K562 (cell line): ENCODE measurements at regions not wholly inside any gene's neighbourhood (a gene's known extent, or its start where the extent isn't known, plus 50 kb on each side); places are given as distances from the start of the nearest gene placed in this dataset.
A peak's percentile ranks its signal among the peaks of the same experiment; 100 is the strongest.

Source experiments
- ATF4 ChIP-seq: fragments of 450-650 bp; formaldehyde crosslinking; IDR thresholded peaks from 2 replicates; pipeline ENCODE4 v1.4.0; 2022; ENCODE audit warnings: mild to moderate bottlenecking, moderate library complexity
- DMBX1 ChIP-seq: fragments of 250-450 bp; sonication (Bioruptor Pico); IDR thresholded peaks from 2 replicates; pipeline ENCODE4 v1.8.0; 2022; ENCODE audit warnings: inconsistent platforms, mild to moderate bottlenecking, moderate library complexity, borderline replicate concordance
- FOXM1 ChIP-seq, 2 experiments: fragments of 450-650 bp in 1 of 2; sonication (generic) in 1 of 2; formaldehyde crosslinking in 1 of 2; IDR thresholded peaks; 2 replicates each; pipeline versions ENCODE4 v1.6.1 to v1.9.0; 2017 to 2022; ENCODE audit warnings: low read depth in 2 of 2, mild to moderate bottlenecking in 2 of 2, missing genetic modification reagents in 1 of 2, moderate library complexity in 1 of 2
- SMC3 ChIP-seq: conservative IDR thresholded peaks from 2 replicates; pipeline ENCODE4 v1.6.1; 2011; ENCODE audit warnings: low read depth, low read length, improper control_type of control experiment; ENCODE audit not compliant: insufficient read depth
- TF ChIP-seq, protein P1 (sequence below): fragments of 450-650 bp; IDR thresholded peaks from 2 replicates; pipeline ENCODE4 v1.6.1; 2017; ENCODE audit warnings: antibody characterized with exemption
- TF ChIP-seq, protein P2 (sequence below): conservative IDR thresholded peaks from 2 replicates; pipeline ENCODE4 v1.6.1; 2011; ENCODE audit warnings: low read depth, mild to moderate bottlenecking, low read length; ENCODE audit not compliant: control insufficient read depth
- TF ChIP-seq, protein P3 (sequence below): sonication (generic); formaldehyde crosslinking; IDR thresholded peaks from 2 replicates; pipeline ENCODE4 v1.8.0; 2023; ENCODE audit warnings: missing genetic modification reagents, mild to moderate bottlenecking, borderline replicate concordance

- TF ChIP-seq, protein P1, sequence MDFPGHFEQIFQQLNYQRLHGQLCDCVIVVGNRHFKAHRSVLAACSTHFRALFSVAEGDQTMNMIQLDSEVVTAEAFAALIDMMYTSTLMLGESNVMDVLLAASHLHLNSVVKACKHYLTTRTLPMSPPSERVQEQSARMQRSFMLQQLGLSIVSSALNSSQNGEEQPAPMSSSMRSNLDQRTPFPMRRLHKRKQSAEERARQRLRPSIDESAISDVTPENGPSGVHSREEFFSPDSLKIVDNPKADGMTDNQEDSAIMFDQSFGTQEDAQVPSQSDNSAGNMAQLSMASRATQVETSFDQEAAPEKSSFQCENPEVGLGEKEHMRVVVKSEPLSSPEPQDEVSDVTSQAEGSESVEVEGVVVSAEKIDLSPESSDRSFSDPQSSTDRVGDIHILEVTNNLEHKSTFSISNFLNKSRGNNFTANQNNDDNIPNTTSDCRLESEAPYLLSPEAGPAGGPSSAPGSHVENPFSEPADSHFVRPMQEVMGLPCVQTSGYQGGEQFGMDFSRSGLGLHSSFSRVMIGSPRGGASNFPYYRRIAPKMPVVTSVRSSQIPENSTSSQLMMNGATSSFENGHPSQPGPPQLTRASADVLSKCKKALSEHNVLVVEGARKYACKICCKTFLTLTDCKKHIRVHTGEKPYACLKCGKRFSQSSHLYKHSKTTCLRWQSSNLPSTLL = no peak
- TF ChIP-seq DMBX1 (CRISPR knock-in tag) (peak; percentile 44; the same call in 1 of the 2 replicates), FOXM1 (IDR thresholded peaks at IDR 0.05; ENCODE audit: low read depth) (no peak), FOXM1 (CRISPR knock-in tag; IDR thresholded peaks at IDR 0.05; ENCODE audit: low read depth) (no peak), ATF4 (no peak), SMC3 (no peak)
- TF ChIP-seq, protein P2, sequence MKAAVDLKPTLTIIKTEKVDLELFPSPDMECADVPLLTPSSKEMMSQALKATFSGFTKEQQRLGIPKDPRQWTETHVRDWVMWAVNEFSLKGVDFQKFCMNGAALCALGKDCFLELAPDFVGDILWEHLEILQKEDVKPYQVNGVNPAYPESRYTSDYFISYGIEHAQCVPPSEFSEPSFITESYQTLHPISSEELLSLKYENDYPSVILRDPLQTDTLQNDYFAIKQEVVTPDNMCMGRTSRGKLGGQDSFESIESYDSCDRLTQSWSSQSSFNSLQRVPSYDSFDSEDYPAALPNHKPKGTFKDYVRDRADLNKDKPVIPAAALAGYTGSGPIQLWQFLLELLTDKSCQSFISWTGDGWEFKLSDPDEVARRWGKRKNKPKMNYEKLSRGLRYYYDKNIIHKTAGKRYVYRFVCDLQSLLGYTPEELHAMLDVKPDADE = no peak
- TF ChIP-seq, protein P3, sequence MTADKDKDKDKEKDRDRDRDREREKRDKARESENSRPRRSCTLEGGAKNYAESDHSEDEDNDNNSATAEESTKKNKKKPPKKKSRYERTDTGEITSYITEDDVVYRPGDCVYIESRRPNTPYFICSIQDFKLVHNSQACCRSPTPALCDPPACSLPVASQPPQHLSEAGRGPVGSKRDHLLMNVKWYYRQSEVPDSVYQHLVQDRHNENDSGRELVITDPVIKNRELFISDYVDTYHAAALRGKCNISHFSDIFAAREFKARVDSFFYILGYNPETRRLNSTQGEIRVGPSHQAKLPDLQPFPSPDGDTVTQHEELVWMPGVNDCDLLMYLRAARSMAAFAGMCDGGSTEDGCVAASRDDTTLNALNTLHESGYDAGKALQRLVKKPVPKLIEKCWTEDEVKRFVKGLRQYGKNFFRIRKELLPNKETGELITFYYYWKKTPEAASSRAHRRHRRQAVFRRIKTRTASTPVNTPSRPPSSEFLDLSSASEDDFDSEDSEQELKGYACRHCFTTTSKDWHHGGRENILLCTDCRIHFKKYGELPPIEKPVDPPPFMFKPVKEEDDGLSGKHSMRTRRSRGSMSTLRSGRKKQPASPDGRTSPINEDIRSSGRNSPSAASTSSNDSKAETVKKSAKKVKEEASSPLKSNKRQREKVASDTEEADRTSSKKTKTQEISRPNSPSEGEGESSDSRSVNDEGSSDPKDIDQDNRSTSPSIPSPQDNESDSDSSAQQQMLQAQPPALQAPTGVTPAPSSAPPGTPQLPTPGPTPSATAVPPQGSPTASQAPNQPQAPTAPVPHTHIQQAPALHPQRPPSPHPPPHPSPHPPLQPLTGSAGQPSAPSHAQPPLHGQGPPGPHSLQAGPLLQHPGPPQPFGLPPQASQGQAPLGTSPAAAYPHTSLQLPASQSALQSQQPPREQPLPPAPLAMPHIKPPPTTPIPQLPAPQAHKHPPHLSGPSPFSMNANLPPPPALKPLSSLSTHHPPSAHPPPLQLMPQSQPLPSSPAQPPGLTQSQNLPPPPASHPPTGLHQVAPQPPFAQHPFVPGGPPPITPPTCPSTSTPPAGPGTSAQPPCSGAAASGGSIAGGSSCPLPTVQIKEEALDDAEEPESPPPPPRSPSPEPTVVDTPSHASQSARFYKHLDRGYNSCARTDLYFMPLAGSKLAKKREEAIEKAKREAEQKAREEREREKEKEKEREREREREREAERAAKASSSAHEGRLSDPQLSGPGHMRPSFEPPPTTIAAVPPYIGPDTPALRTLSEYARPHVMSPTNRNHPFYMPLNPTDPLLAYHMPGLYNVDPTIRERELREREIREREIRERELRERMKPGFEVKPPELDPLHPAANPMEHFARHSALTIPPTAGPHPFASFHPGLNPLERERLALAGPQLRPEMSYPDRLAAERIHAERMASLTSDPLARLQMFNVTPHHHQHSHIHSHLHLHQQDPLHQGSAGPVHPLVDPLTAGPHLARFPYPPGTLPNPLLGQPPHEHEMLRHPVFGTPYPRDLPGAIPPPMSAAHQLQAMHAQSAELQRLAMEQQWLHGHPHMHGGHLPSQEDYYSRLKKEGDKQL (CRISPR knock-in tag) = no peak
Measured at GRCh38 chr14:61102549-61103466, 121.8 kb downstream of the SLC38A6 start.
